K562 (cell line): ENCODE measurements at regions not wholly inside any gene's neighbourhood (a gene's known extent, or its start where the extent isn't known, plus 50 kb on each side); places are given as distances from the start of the nearest gene placed in this dataset.

Experiments used
- ATAC-seq: fragments of 200-7000 bp; cut with Tn5 transposase; 3 replicates; pipeline ENCODE4 v1.9.1; 2020; ENCODE audit warnings: moderate library complexity
- BruUV-seq: library from RNA; stranded (reverse); fragments of 400-500 nt; replicated peaks from 2 replicates; lab custom pipeline; 2021; lab: Mats Ljungman, UMichigan
- CTCF ChIA-PET: fragments of 300-600 bp; formaldehyde crosslinking; extraction: SDS; loops from one replicate; lab custom pipeline; 2021; ENCODE audit warnings: low intra/inter-chr PET ratio; lab: Yijun Ruan, JAX
- POLR2A ChIA-PET: fragments of 300-600, 350-650 bp; sonication (Branson Sonifier 250); formaldehyde crosslinking; extraction: SDS; loops from one replicate; lab custom pipeline; 2021; ENCODE audit warnings: antibody characterized with exemption, inconsistent platforms; lab: Yijun Ruan, JAX
- DNase-seq, 4 experiments: peaks; one replicate each; pipeline versions ENCODE4 v3.0.0 to v3.0.0-alpha.2; 2011 to 2018; ENCODE audit warnings: low spot score in 3 of 4, mixed read lengths in 3 of 4; ENCODE audit errors: extremely low read depth in 1 of 4
- FAIRE-seq: peaks from 2 replicates; lab custom pipeline; 2011; peaks lifted over from hg19 to GRCh38; lab: Jason Lieb, UNC
- H2AFZ ChIP-seq: 2 replicates; pipeline ENCODE4 v1.6.0; 2011; ENCODE audit warnings: low read depth, low read length, control low read depth, inconsistent platforms
- H3K27ac ChIP-seq: fragments of 200-600 bp; 3 replicates; pipeline ENCODE4 v1.8.0; 2011; ENCODE audit warnings: low read depth, mild to moderate bottlenecking, control low read depth, inconsistent platforms, low read length, moderate library complexity, mixed read lengths; ENCODE audit errors: extremely low read depth
- H3K27me3 ChIP-seq, 2 experiments: fragments of 300-600 bp in 1 of 2; 2 replicates in 1 of 2; 3 replicates in 1 of 2; pipeline versions ENCODE4 v1.6.0 to v1.8.0; 2011; ENCODE audit warnings: inconsistent platforms in 2 of 2, low read length in 2 of 2, mild to moderate bottlenecking in 1 of 2, mixed read lengths in 1 of 2, moderate library complexity in 1 of 2; ENCODE audit not compliant: control insufficient read depth in 2 of 2, insufficient read depth in 2 of 2
- H3K36me3 ChIP-seq: fragments of 300-600 bp; 3 replicates; pipeline ENCODE4 v1.8.0; 2011; ENCODE audit warnings: mild to moderate bottlenecking, low read length, inconsistent platforms; ENCODE audit not compliant: control insufficient read depth, insufficient read depth
- H3K4me1 ChIP-seq, 2 experiments: fragments of 200-600 bp in 1 of 2; replicated peaks in 1 of 2; 2 replicates in 1 of 2; 3 replicates in 1 of 2; pipeline versions ENCODE4 v1.5.1 to v1.8.0; 2011; ENCODE audit warnings: inconsistent platforms in 2 of 2, low read length in 2 of 2, mild to moderate bottlenecking in 1 of 2, mixed read lengths in 1 of 2, moderate library complexity in 1 of 2; ENCODE audit not compliant: control insufficient read depth in 2 of 2, insufficient read depth in 2 of 2
- H3K4me2 ChIP-seq: 2 replicates; pipeline ENCODE4 v1.6.1; 2011; ENCODE audit warnings: low read length, control low read depth, inconsistent platforms, mixed read lengths; ENCODE audit not compliant: insufficient read depth
- H3K4me3 ChIP-seq: fragments of 200-600 bp; sonication (generic), shearing (Covaris generic); 2 replicates; pipeline ENCODE4 v1.5.1; 2016; ENCODE audit warnings: control low read depth, inconsistent platforms
- H3K79me2 ChIP-seq: fragments of 200-600 bp; 3 replicates; pipeline ENCODE4 v1.8.0; 2011; ENCODE audit warnings: low read length, inconsistent platforms; ENCODE audit not compliant: control insufficient read depth, insufficient read depth
- H3K9ac ChIP-seq, 2 experiments: 2 replicates each; pipeline versions ENCODE4 v1.6.0 to v1.6.1; 2011; ENCODE audit warnings: low read depth in 2 of 2, low read length in 2 of 2, control low read depth in 1 of 2, inconsistent platforms in 1 of 2, mild to moderate bottlenecking in 1 of 2, mixed read lengths in 1 of 2; ENCODE audit not compliant: insufficient read depth in 1 of 2
- H3K9me1 ChIP-seq: one replicate; pipeline ENCODE4 v1.6.0; 2011; ENCODE audit warnings: inconsistent platforms, mild to moderate bottlenecking, low read length, moderate library complexity; ENCODE audit not compliant: control insufficient read depth, insufficient read depth
- H3K9me3 ChIP-seq: replicated peaks from 2 replicates; pipeline ENCODE4 v1.5.1; 2011; ENCODE audit warnings: low read depth, low read length, inconsistent platforms; ENCODE audit not compliant: control insufficient read depth, insufficient read depth
- H4K20me1 ChIP-seq: replicated peaks from 2 replicates; pipeline ENCODE4 v1.6.1; 2011; ENCODE audit warnings: low read length, inconsistent platforms, mixed read lengths; ENCODE audit not compliant: control insufficient read depth, insufficient read depth
- BMI1 ChIP-seq: fragments of 150-350 bp; IDR thresholded peaks from 2 replicates; pipeline ENCODE4 v1.6.1; 2014; ENCODE audit warnings: low read length
- CCNT2 ChIP-seq: IDR thresholded peaks from 2 replicates; pipeline ENCODE4 v1.6.1; 2011; ENCODE audit warnings: borderline replicate concordance, low read depth, mild to moderate bottlenecking, moderate library complexity, mixed read lengths, low read length; ENCODE audit not compliant: insufficient read length; ENCODE audit errors: extremely low read depth
- FOXJ2 ChIP-seq: fragments of 200-800 bp; sonication (Bioruptor generic); IDR thresholded peaks from 2 replicates; pipeline ENCODE4 v1.6.1; 2016; ENCODE audit warnings: missing genetic modification characterization, missing compliant biosample characterization
- GTF3C2 ChIP-seq: IDR thresholded peaks from 3 replicates; pipeline ENCODE4 v1.6.1; 2011; ENCODE audit warnings: borderline replicate concordance, mild to moderate bottlenecking, moderate library complexity; ENCODE audit not compliant: insufficient read length; ENCODE audit errors: extremely low read depth
- NELFE ChIP-seq: IDR thresholded peaks from 2 replicates; pipeline ENCODE4 v1.6.1; 2011; ENCODE audit warnings: mild to moderate bottlenecking; ENCODE audit not compliant: insufficient read depth, insufficient read length
- NFRKB ChIP-seq: fragments of 450-650 bp; IDR thresholded peaks from 2 replicates; pipeline ENCODE4 v1.6.1; 2016; ENCODE audit warnings: low read depth
- THAP7 ChIP-seq: fragments of 250-450 bp; sonication (Bioruptor Pico); IDR thresholded peaks from 2 replicates; pipeline ENCODE4 v1.5.0; 2021
- USF2 ChIP-seq: sonication (generic); formaldehyde crosslinking; IDR thresholded peaks from 2 replicates; pipeline ENCODE4 v1.5.0; 2020; ENCODE audit warnings: missing genetic modification reagents
- ZBTB5 ChIP-seq: fragments of 450-650 bp; IDR thresholded peaks from 2 replicates; pipeline ENCODE4 v1.6.1; 2017; ENCODE audit warnings: antibody characterized with exemption
- ZNF175 ChIP-seq: fragments of 200-800 bp; sonication (Bioruptor generic); IDR thresholded peaks from 2 replicates; pipeline ENCODE4 v1.6.1; 2016; ENCODE audit warnings: low read depth, mild to moderate bottlenecking, missing genetic modification characterization, missing compliant biosample characterization
- ZNF77 ChIP-seq: fragments of 250-450 bp; sonication (Bioruptor Pico); IDR thresholded peaks from 2 replicates; pipeline ENCODE4 v1.5.0; 2020
- WGBS: fragments of 100-300 bp; shearing (Covaris generic); methylation state at CpG from one replicate; pipeline ENCODE4 v1.1.6; 2016; ENCODE audit warnings: low coverage, mixed read lengths; ENCODE audit not compliant: insufficient coverage; ENCODE audit errors: missing lambda C conversion rate; 5-methylcytosine and 5-hydroxymethylcytosine counted together
- in situ Hi-C: fragments of 300-500 bp; cut with MboI; formaldehyde crosslinking; loops from 4 replicates; pipeline ENCODE4 v1.15.0; 2018; ENCODE audit warnings: inconsistent platforms, mixed read lengths
- intact Hi-C: fragments of 100-400 bp; cut with micrococcal nuclease; formaldehyde crosslinking; loops from 2 replicates; pipeline ENCODE4 v1.14.2; 2022

GRCh38 chr20:60210779-60211617 lies 252.8 kb downstream of the CDH26 start (continued):
- TF ChIP-seq THAP7 (CRISPR knock-in tag): no peak

DNA sequence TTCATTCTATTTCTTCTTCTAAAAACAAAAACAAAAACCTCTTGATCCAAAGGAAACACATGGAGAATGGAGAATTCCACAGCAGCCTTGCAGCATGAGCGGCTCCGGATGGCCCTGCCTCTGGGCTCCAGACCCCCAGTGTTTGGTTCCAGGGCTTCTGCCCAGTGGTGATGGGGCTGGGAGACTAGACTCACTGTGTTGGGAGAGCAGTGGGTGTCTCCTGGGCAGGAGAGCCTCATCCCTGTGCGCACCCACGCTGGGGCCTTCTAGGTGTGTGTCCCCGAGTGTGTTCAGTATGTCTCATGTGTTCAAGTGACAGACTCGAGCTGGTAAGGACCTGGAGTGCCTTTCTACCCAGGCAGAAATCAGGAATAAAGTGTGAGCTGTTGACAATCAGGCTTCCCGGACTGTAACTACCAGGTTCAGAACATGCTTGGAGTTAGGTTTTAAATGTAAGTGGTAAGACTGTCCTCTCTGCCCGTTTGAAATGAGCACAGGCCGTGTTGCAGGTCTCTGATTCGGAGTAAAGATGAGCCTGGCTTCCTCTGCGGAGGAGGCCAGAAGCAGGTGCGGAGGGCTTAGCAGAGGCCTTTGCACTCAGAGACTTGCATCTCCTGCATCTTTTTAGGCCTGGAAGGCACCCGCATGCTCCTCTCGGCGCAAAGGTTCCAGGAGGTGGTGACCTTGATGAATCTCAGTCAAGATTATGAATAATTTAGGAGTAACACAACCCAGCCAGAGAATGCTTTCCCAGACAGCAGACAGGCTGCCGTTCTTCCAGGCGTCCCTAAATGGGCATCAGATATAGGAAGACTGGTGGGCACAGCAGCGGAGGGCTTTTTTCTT lies 253.6 kb downstream of the CDH26 start:
- H3K9me3 ChIP-seq: no peaks in the 10 kb centered on the region
- no TSS peak for BruUV-seq
- CTCF ChIA-PET: interaction anchor here (1.0 kb wide), 1 partner anchor 154 kb away, joined by 3 read pairs; no protein-coding TSS in a partner anchor
- no peak overlapping the region for H3K4me3 ChIP-seq
- H3K4me1 ChIP-seq: no peaks in the 10 kb centered on the region
- no peaks in the 10 kb centered on the region for H3K9me1 ChIP-seq
- intact Hi-C loops: loop anchor here (2.0 to 10.0 kb wide), 3 partner anchors 51 to 1013 kb away; no protein-coding TSS in a partner anchor
- no peaks in the 10 kb centered on the region for H4K20me1 ChIP-seq
- no peak overlapping the region for H2AFZ ChIP-seq
- H3K4me2 ChIP-seq: no peak overlapping the region
- 12% methylated on average over 15 of the region's 18 CpGs for WGBS
- in situ Hi-C loops: loop anchor here (25.0 kb wide), 1 partner anchor 1675 kb away; no protein-coding TSS in a partner anchor
- no peak overlapping the region for H3K9ac ChIP-seq
- no peaks in the 10 kb centered on the region for H3K79me2 ChIP-seq
- H3K27me3 ChIP-seq: peaks cover 0 to 12% of the 10 kb centered on the region in 2 experiments; a peak in 1 of 5 replicates
- H3K36me3 ChIP-seq: no peaks in the 10 kb centered on the region
- POLR2A ChIA-PET: no interaction called here
- no peak for DNase-seq
- ATAC-seq: no peak
- no peak overlapping the region for H3K27ac ChIP-seq
- no peak for FAIRE-seq
- TF ChIP-seq ZNF77: no peak
- TF ChIP-seq USF2 (CRISPR knock-in tag): no peak
- TF ChIP-seq GTF3C2: no peak
- no peak for TF ChIP-seq FOXJ2 (tag)
- no peak for TF ChIP-seq ZNF175 (CRISPR knock-in tag)
- no peak for TF ChIP-seq NELFE
- TF ChIP-seq BMI1: no peak
- TF ChIP-seq CCNT2: no peak
- TF ChIP-seq ZBTB5: no peak
- TF ChIP-seq NFRKB: no peak
